Hepatocyte (in vitro differentiated cells): ENCODE measurements at regions not wholly inside any gene's neighbourhood (a gene's known extent, or its start where the extent isn't known, plus 50 kb on each side); places are given as distances from the start of the nearest gene placed in this dataset.

ENCODE experiments used
- EZH2 ChIP-seq: fragments of 200-600 bp; sonication (generic); IDR thresholded peaks from 2 replicates; pipeline ENCODE4 v1.6.1; 2016; ENCODE audit warnings: antibody characterized with exemption, mild to moderate bottlenecking, borderline replicate concordance
- TF ChIP-seq, protein P1 (sequence below): fragments of 200-600 bp; sonication (generic); IDR thresholded peaks from 2 replicates; pipeline ENCODE4 v1.5.1; 2016; ENCODE audit warnings: antibody characterized with exemption, mild to moderate bottlenecking; ENCODE audit not compliant: poor library complexity

DNA sequence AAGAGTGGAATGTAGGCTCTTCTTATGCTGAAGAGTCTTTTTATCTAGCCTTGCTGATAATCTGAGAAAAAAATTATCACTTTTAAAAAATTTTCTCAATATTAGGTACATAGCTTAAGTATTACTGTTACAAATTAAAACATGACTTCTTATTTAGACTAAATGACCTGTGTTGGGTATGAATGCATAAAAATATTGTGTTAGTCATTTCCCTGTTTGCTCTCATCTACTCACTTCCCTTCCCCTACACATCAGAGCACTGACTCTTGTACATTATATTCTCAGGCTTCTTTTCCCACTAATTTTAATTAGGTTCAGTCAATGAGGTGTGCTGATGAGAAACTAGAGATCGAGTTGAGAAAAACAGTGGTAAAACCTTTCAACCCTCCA is 881.0 kb downstream of the PCDH18 start:
- TF ChIP-seq, protein P1, sequence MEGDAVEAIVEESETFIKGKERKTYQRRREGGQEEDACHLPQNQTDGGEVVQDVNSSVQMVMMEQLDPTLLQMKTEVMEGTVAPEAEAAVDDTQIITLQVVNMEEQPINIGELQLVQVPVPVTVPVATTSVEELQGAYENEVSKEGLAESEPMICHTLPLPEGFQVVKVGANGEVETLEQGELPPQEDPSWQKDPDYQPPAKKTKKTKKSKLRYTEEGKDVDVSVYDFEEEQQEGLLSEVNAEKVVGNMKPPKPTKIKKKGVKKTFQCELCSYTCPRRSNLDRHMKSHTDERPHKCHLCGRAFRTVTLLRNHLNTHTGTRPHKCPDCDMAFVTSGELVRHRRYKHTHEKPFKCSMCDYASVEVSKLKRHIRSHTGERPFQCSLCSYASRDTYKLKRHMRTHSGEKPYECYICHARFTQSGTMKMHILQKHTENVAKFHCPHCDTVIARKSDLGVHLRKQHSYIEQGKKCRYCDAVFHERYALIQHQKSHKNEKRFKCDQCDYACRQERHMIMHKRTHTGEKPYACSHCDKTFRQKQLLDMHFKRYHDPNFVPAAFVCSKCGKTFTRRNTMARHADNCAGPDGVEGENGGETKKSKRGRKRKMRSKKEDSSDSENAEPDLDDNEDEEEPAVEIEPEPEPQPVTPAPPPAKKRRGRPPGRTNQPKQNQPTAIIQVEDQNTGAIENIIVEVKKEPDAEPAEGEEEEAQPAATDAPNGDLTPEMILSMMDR: no peak
- no peak for TF ChIP-seq EZH2
